Liver (tissue), 2 donors: ENCODE measurements at regions not wholly inside any gene's neighbourhood (a gene's known extent, or its start where the extent isn't known, plus 50 kb on each side); places are given as distances from the start of the nearest gene placed in this dataset.

Source experiments
- YY1 ChIP-seq: IDR thresholded peaks from 2 replicates; pipeline ENCODE4 v1.6.1; 2016; ENCODE audit warnings: antibody characterized with exemption, mild to moderate bottlenecking
- TF ChIP-seq, protein P1 (sequence below): fragments of 150-350 bp; IDR thresholded peaks from 2 replicates; pipeline ENCODE4 v1.5.1; 2017; ENCODE audit warnings: improper control_type of control experiment, low read depth, low read length; ENCODE audit not compliant: missing input control
- donor health status: healthy.

DNA sequence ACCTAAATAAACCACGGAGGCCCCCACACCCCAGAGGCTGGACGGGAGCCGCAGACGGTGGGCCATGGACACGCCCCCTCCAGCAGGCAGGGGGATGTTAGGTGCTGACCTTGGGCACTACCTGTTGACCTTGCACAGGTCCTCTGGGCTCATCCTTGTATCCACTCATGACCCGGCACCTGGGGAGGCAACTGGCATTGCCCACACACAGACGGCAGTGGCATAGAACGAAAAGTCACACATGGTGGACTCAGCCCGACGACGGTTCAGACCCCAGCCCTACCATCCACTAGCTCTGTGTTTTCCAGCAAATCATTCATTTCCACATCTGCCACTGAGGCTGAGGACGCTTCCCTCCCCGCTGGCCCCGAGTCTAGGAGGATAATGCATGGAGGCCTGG lies 247.7 kb upstream of the PPP2R2D start:
- TF ChIP-seq YY1, result no peak
- TF ChIP-seq, protein P1, sequence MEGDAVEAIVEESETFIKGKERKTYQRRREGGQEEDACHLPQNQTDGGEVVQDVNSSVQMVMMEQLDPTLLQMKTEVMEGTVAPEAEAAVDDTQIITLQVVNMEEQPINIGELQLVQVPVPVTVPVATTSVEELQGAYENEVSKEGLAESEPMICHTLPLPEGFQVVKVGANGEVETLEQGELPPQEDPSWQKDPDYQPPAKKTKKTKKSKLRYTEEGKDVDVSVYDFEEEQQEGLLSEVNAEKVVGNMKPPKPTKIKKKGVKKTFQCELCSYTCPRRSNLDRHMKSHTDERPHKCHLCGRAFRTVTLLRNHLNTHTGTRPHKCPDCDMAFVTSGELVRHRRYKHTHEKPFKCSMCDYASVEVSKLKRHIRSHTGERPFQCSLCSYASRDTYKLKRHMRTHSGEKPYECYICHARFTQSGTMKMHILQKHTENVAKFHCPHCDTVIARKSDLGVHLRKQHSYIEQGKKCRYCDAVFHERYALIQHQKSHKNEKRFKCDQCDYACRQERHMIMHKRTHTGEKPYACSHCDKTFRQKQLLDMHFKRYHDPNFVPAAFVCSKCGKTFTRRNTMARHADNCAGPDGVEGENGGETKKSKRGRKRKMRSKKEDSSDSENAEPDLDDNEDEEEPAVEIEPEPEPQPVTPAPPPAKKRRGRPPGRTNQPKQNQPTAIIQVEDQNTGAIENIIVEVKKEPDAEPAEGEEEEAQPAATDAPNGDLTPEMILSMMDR, result no peak
